GM18511 (cell line): ENCODE measurements at regions not wholly inside any gene's neighbourhood (a gene's known extent, or its start where the extent isn't known, plus 50 kb on each side); places are given as distances from the start of the nearest gene placed in this dataset.

ENCODE experiments used
- ATAC-seq: cut with Tn5 transposase; IDR thresholded peaks from one replicate; pipeline ENCODE4 v1.9.1; 2021; ENCODE audit warnings: mild to moderate bottlenecking, moderate library complexity; ENCODE audit not compliant: unreplicated experiment

- no peak for ATAC-seq
Observed at GRCh38 chr11:109093354-109093753, 328.6 kb upstream of the C11orf87 start.

- ATAC-seq = no peak
Observed at GRCh38 chr11:109096266-109096665, 325.7 kb upstream of the C11orf87 start.

GRCh38 chr11:109106151-109106906 lies 315.7 kb upstream of the C11orf87 start:
- ATAC-seq = no peak

GRCh38 chr11:109109150-109109549 lies 312.8 kb upstream of the C11orf87 start:
- ATAC-seq = no peak

- ATAC-seq = no peak
Observed at GRCh38 chr11:109109571-109110315, 312.2 kb upstream of the C11orf87 start.

- ATAC-seq = no peak
Observed at GRCh38 chr11:109112261-109112660, 309.7 kb upstream of the C11orf87 start.

- no peak for ATAC-seq
Observed at GRCh38 chr11:109112821-109113280, 309.1 kb upstream of the C11orf87 start.

GRCh38 chr11:109120341-109120740 lies 301.6 kb upstream of the C11orf87 start:
- no peak for ATAC-seq

- ATAC-seq = no peak
Observed at GRCh38 chr11:109121173-109121932, 300.6 kb upstream of the C11orf87 start.

GRCh38 chr11:109123816-109124787 lies 297.9 kb upstream of the C11orf87 start:
- no peak for ATAC-seq

GRCh38 chr11:109130910-109131309 lies 291.1 kb upstream of the C11orf87 start:
- ATAC-seq = no peak

GRCh38 chr11:109132539-109132938 lies 289.5 kb upstream of the C11orf87 start:
- peak; percentile 62 for ATAC-seq

GRCh38 chr11:109133159-109133558 lies 288.8 kb upstream of the C11orf87 start:
- ATAC-seq = no peak

GRCh38 chr11:109135627-109136026 lies 286.4 kb upstream of the C11orf87 start:
- no peak for ATAC-seq

GRCh38 chr11:109138196-109138595 lies 283.8 kb upstream of the C11orf87 start:
- ATAC-seq = no peak

- ATAC-seq = no peak
Observed at GRCh38 chr11:109140426-109140825, 281.6 kb upstream of the C11orf87 start.

GRCh38 chr11:109140857-109141515 lies 281.0 kb upstream of the C11orf87 start:
- no peak for ATAC-seq

GRCh38 chr11:109145287-109145686 lies 276.7 kb upstream of the C11orf87 start:
- no peak for ATAC-seq

- no peak for ATAC-seq
Observed at GRCh38 chr11:109147726-109148125, 274.3 kb upstream of the C11orf87 start.

GRCh38 chr11:109148669-109149068 lies 273.3 kb upstream of the C11orf87 start:
- no peak for ATAC-seq
